ENCODE measurements at regions not wholly inside any gene's neighbourhood (a gene's known extent, or its start where the extent isn't known, plus 50 kb on each side); places are given as distances from the start of the nearest gene placed in this dataset.

DNA sequence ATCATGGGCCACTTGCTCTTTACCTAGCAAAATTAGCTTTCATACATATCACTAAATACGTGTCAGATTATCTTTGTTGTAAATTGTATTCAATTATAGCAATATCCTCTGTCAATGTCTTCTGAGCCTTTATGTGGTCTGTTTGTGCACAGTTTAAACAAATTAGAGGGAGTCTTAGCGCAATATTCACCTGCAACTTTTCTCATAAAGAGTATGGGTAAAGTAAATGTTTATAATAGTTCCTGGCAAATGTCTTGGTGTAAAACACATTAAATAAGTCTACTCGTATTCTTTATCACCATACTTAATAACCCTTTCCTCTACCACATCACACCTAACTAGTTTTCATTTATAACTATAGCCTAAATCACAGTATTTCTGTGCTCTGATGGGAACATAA is 169.0 kb downstream of the PCSK1 start:
- no peak for FAIRE-seq
- H2BK120ac ChIP-seq (replicated peaks; ENCODE audit: low read depth, low read length): no peak overlapping the region
- WGBS, 2 experiments (ENCODE audit: extremely low coverage in 1 of 2, insufficient coverage in 1 of 2, insufficient read length in 1 of 2, insufficient replicate concordance in 2 of 2, low coverage in 1 of 2, low lambda C conversion rate in 2 of 2, missing lambda C conversion rate in 1 of 2): 96 to 100% methylated on average over 1 to 3 of the region's 3 CpGs

More for the DNA sequence above, 169.0 kb downstream of the PCSK1 start:
- Histone ChIP-seq H2AK5ac (ENCODE audit: low read depth, low read length) (no peak overlapping the region), H4K8ac (ENCODE audit: extremely low read depth, insufficient read depth, low read length) (no peak overlapping the region), H4K20me1 (replicated peaks in 1 of 2; ENCODE audit: control insufficient read depth in 1 of 2, insufficient read depth in 2 of 2, low read length in 2 of 2) (no peaks in the 10 kb centered on the region), H3K23ac (ENCODE audit: insufficient read length) (no peak overlapping the region), H4K5ac (ENCODE audit: insufficient read length, low read depth, low read length) (no peak overlapping the region), H3K9me3 (ENCODE audit: insufficient read depth in 2 of 2, low read depth in 1 of 2, low read length in 1 of 2) (no peaks in the 10 kb centered on the region), H3K4ac (replicated peaks; ENCODE audit: insufficient read length, low read depth, low read length) (no peak overlapping the region), H3K27ac (ENCODE audit: low read depth, low read length) (no peak overlapping the region), H2BK12ac (ENCODE audit: low read depth, low read length) (no peak overlapping the region), H3K4me3 (ENCODE audit: extremely low read depth in 1 of 4, insufficient read depth in 2 of 4, low read depth in 3 of 4, low read length in 4 of 4) (no peak overlapping the region), H3K23me2 (ENCODE audit: low read depth, low read length) (no peaks in the 10 kb centered on the region), H3K27me3 (replicated peaks in 1 of 4; ENCODE audit: control insufficient read depth in 3 of 4, extremely low read depth in 1 of 4, insufficient read depth in 3 of 4, low read length in 3 of 4) (peaks cover 0 to 2% (median 0%) of the 10 kb centered on the region in 4 experiments; a peak in 1 of 7 replicates), H2BK15ac (ENCODE audit: low read length) (no peak overlapping the region), H3K36me3 (ENCODE audit: control insufficient read depth in 2 of 4, insufficient read depth in 4 of 4, low read length in 3 of 4) (no peaks in the 10 kb centered on the region), H2BK5ac (ENCODE audit: low read depth, low read length) (no peak overlapping the region), H3K56ac (replicated peaks; ENCODE audit: insufficient read length, low read depth, low read length) (no peak overlapping the region), H3K4me2 (ENCODE audit: insufficient read depth in 1 of 2, low read depth in 2 of 2, low read length in 2 of 2) (no peak overlapping the region), H3K4me1 (replicated peaks in 1 of 4; ENCODE audit: control insufficient read depth in 3 of 4, insufficient read depth in 4 of 4, low read length in 3 of 4) (no peaks in the 10 kb centered on the region), H3K79me2 (ENCODE audit: control insufficient read depth in 1 of 2, insufficient read depth in 2 of 2, low read length in 2 of 2) (no peaks in the 10 kb centered on the region), H2AFZ (ENCODE audit: low read length) (no peak overlapping the region), H3K9ac (replicated peaks in 1 of 4; ENCODE audit: extremely low read depth in 1 of 4, low read depth in 3 of 4, low read length in 3 of 4) (no peak overlapping the region), H4K91ac (replicated peaks; ENCODE audit: insufficient read length, low read length) (no peak overlapping the region), H3K14ac (ENCODE audit: insufficient read length) (no peak overlapping the region), H2BK20ac (ENCODE audit: low read length) (no peak overlapping the region), H3K79me1 (ENCODE audit: low read depth, low read length) (no peaks in the 10 kb centered on the region), H3K18ac (ENCODE audit: extremely low read depth, low read length) (no peak overlapping the region)
- ChIA-PET CTCF (ENCODE audit: partially characterized antibody) (no interaction called here), POLR2A (ENCODE audit: partially characterized antibody) (no interaction called here)
- TF ChIP-seq POU5F1 (IDR thresholded peaks at IDR 0.05; ENCODE audit: low read depth, low read length): no peak
- no peak for TF ChIP-seq RXRA (IDR thresholded peaks at IDR 0.05; ENCODE audit: insufficient read depth, low read depth, low read length)
- no peak for TF ChIP-seq PHF8 (conservative IDR thresholded peaks at IDR 0.05; ENCODE audit: low read depth, low read length)
- no peak for TF ChIP-seq CHD1 (IDR thresholded peaks at IDR 0.05; ENCODE audit: low read depth, low read length)
- no peak for TF ChIP-seq TEAD4 (IDR thresholded peaks at IDR 0.05; ENCODE audit: low read depth, low read length)
- no peak for DNase-seq (ENCODE audit: low read depth in 1 of 2, low spot score in 2 of 2)

Data from H1 (cell line).